Astrocyte of the cerebellum (primary cell): ENCODE measurements at regions not wholly inside any gene's neighbourhood (a gene's known extent, or its start where the extent isn't known, plus 50 kb on each side); places are given as distances from the start of the nearest gene placed in this dataset.

Source experiments
- DNase-seq: peaks from one replicate; pipeline ENCODE4 v3.0.0-alpha.2; 2011; ENCODE audit warnings: low read depth
- H3K4me3 ChIP-seq: 2 replicates; pipeline ENCODE4 v1.5.1; 2011; ENCODE audit warnings: mild to moderate bottlenecking, low read depth, low read length, moderate library complexity
- CTCF ChIP-seq: IDR thresholded peaks from 2 replicates; pipeline ENCODE4 v1.5.1; 2012; ENCODE audit warnings: low read length, low read depth, moderate library complexity, mild to moderate bottlenecking; ENCODE audit errors: missing control alignments
- in situ Hi-C: cut with HindIII; loops from 2 replicates; pipeline ENCODE4 v1.10.0; 2017; ENCODE audit warnings: low sequenced_read_pairs

- no peak for DNase-seq
- no peak for TF ChIP-seq CTCF
- no peak overlapping the region for H3K4me3 ChIP-seq
- in situ Hi-C loops: no loop called here
These were observed 284.3 kb upstream of the IRX4 start for GRCh38 chr5:2166979-2167377.

- in situ Hi-C loops: no loop called here
- TF ChIP-seq CTCF: no peak
- DNase-seq: no peak
- H3K4me3 ChIP-seq: no peak overlapping the region
These were observed 283.7 kb upstream of the IRX4 start for GRCh38 chr5:2166306-2166978.

- no peak for DNase-seq
- in situ Hi-C loops: no loop called here
- no peak overlapping the region for H3K4me3 ChIP-seq
- no peak for TF ChIP-seq CTCF
These were observed 283.0 kb upstream of the IRX4 start for GRCh38 chr5:2165615-2166305.

GRCh38 chr5:2165203-2165602 is 282.5 kb upstream of the IRX4 start:
- DNase-seq: no peak
- TF ChIP-seq CTCF: no peak
- in situ Hi-C loops: no loop called here
- H3K4me3 ChIP-seq: no peak overlapping the region

GRCh38 chr5:2164586-2164985 is 281.9 kb upstream of the IRX4 start:
- no peak overlapping the region for H3K4me3 ChIP-seq
- no peak for TF ChIP-seq CTCF
- no peak for DNase-seq
- in situ Hi-C loops: no loop called here

GRCh38 chr5:2163940-2164490 is 281.3 kb upstream of the IRX4 start:
- DNase-seq: no peak
- in situ Hi-C loops: no loop called here
- no peak for TF ChIP-seq CTCF
- no peak overlapping the region for H3K4me3 ChIP-seq
